H9 (cell line): ENCODE measurements at regions not wholly inside any gene's neighbourhood (a gene's known extent, or its start where the extent isn't known, plus 50 kb on each side); places are given as distances from the start of the nearest gene placed in this dataset.

Experiments used
- DNase-seq: peaks from one replicate; pipeline ENCODE4 v3.0.0-alpha.2; 2017
- H2AFZ ChIP-seq: one replicate; pipeline ENCODE4 v1.6.1; 2013; ENCODE audit warnings: mild to moderate bottlenecking, low read length, control low read depth, moderate library complexity
- H2AK5ac ChIP-seq: 2 replicates; pipeline ENCODE4 v1.6.1; 2013; ENCODE audit warnings: low read length, control low read depth, mixed read lengths; ENCODE audit not compliant: insufficient read length
- H2BK120ac ChIP-seq: one replicate; pipeline ENCODE4 v1.6.1; 2013; ENCODE audit warnings: low read depth, mild to moderate bottlenecking, low read length, control low read depth, inconsistent platforms; ENCODE audit not compliant: poor library complexity, severe bottlenecking
- H2BK12ac ChIP-seq: 2 replicates; pipeline ENCODE4 v1.6.1; 2013; ENCODE audit warnings: low read length, control low read depth, mixed read lengths, low read depth; ENCODE audit not compliant: insufficient read length
- H2BK15ac ChIP-seq: 2 replicates; pipeline ENCODE4 v1.6.1; 2013; ENCODE audit warnings: low read depth, low read length, control low read depth
- H2BK20ac ChIP-seq: one replicate; pipeline ENCODE4 v1.6.1; 2013; ENCODE audit warnings: low read depth, mild to moderate bottlenecking, low read length, control low read depth, inconsistent platforms; ENCODE audit not compliant: poor library complexity, severe bottlenecking
- H2BK5ac ChIP-seq: 2 replicates; pipeline ENCODE4 v1.6.1; 2013; ENCODE audit warnings: low read length, control low read depth, mixed read lengths; ENCODE audit not compliant: insufficient read length
- H3K14ac ChIP-seq: 2 replicates; pipeline ENCODE4 v1.6.1; 2013; ENCODE audit warnings: low read length, control low read depth; ENCODE audit not compliant: insufficient read depth
- H3K18ac ChIP-seq: 2 replicates; pipeline ENCODE4 v1.6.1; 2013; ENCODE audit warnings: low read depth, mild to moderate bottlenecking, mixed read lengths, low read length, control low read depth; ENCODE audit not compliant: insufficient read length
- H3K23ac ChIP-seq: 2 replicates; pipeline ENCODE4 v1.6.1; 2013; ENCODE audit warnings: low read length, control low read depth, mixed read lengths, low read depth; ENCODE audit not compliant: insufficient read length
- H3K23me2 ChIP-seq: 2 replicates; pipeline ENCODE4 v1.6.1; 2013; ENCODE audit warnings: low read depth, mild to moderate bottlenecking, mixed read lengths, low read length, control low read depth; ENCODE audit not compliant: insufficient read length, poor library complexity, severe bottlenecking
- H3K27ac ChIP-seq: 2 replicates; pipeline ENCODE4 v1.5.1; 2013; ENCODE audit warnings: low read length, control low read depth, mixed read lengths, low read depth; ENCODE audit not compliant: insufficient read length
- H3K27me3 ChIP-seq: 2 replicates; pipeline ENCODE4 v1.6.1; 2013; ENCODE audit warnings: low read length, control low read depth, inconsistent platforms; ENCODE audit not compliant: insufficient read depth
- H3K4ac ChIP-seq: 2 replicates; pipeline ENCODE4 v1.6.1; 2013; ENCODE audit warnings: low read depth, mild to moderate bottlenecking, control low read depth, inconsistent platforms, low read length, moderate library complexity
- H3K4me1 ChIP-seq: 2 replicates; pipeline ENCODE4 v1.6.1; 2013; ENCODE audit warnings: low read length, control low read depth, inconsistent platforms; ENCODE audit not compliant: insufficient read depth
- H3K4me2 ChIP-seq: 2 replicates; pipeline ENCODE4 v1.6.1; 2013; ENCODE audit warnings: low read length, control low read depth, mixed read lengths; ENCODE audit not compliant: insufficient read length, insufficient read depth
- H3K56ac ChIP-seq: 2 replicates; pipeline ENCODE4 v1.6.1; 2013; ENCODE audit warnings: low read depth, mild to moderate bottlenecking, mixed read lengths, low read length, control low read depth; ENCODE audit not compliant: insufficient read length
- H3K79me1 ChIP-seq: 2 replicates; pipeline ENCODE4 v1.6.1; 2013; ENCODE audit warnings: low read depth, mild to moderate bottlenecking, moderate library complexity, low read length, control low read depth, inconsistent platforms; ENCODE audit not compliant: insufficient read depth, poor library complexity, severe bottlenecking
- H3K79me2 ChIP-seq: 2 replicates; pipeline ENCODE4 v1.6.1; 2013; ENCODE audit warnings: low read length, control low read depth, inconsistent platforms; ENCODE audit not compliant: insufficient read depth
- H3K9ac ChIP-seq: 2 replicates; pipeline ENCODE4 v1.6.1; 2013; ENCODE audit warnings: low read length, control low read depth, mixed read lengths; ENCODE audit not compliant: insufficient read length; ENCODE audit errors: extremely low read depth
- H3K9me3 ChIP-seq: one replicate; pipeline ENCODE4 v1.6.1; 2013; ENCODE audit warnings: low read depth, low read length, inconsistent platforms; ENCODE audit not compliant: control insufficient read depth
- H3T11ph ChIP-seq: one replicate; pipeline ENCODE4 v1.6.1; 2013; ENCODE audit warnings: mild to moderate bottlenecking, low read length, control low read depth, inconsistent platforms
- H4K20me1 ChIP-seq: one replicate; pipeline ENCODE4 v1.6.1; 2013; ENCODE audit not compliant: control insufficient read depth, insufficient read length, insufficient read depth
- H4K5ac ChIP-seq: 2 replicates; pipeline ENCODE4 v1.6.1; 2013; ENCODE audit warnings: low read depth, mild to moderate bottlenecking, mixed read lengths, low read length, control low read depth; ENCODE audit not compliant: insufficient read length
- H4K8ac ChIP-seq: replicated peaks from 2 replicates; pipeline ENCODE4 v1.6.1; 2013; ENCODE audit warnings: low read length, control low read depth, mixed read lengths, low read depth; ENCODE audit not compliant: insufficient read length
- H4K91ac ChIP-seq: 2 replicates; pipeline ENCODE4 v1.6.1; 2013; ENCODE audit warnings: low read depth, mild to moderate bottlenecking, moderate library complexity, mixed read lengths, low read length, control low read depth; ENCODE audit not compliant: insufficient read length
- H3K27ac Mint-ChIP-seq, 3 experiments: 2 replicates in 2 of 3; 3 replicates in 1 of 3; pipeline ENCODE4 v1.8.0; 2020 to 2021; ENCODE audit warnings: mixed read lengths in 3 of 3, mild to moderate bottlenecking in 1 of 3, moderate library complexity in 1 of 3
- H3K27me3 Mint-ChIP-seq: 2 replicates; pipeline ENCODE4 v1.8.0; 2021; ENCODE audit warnings: low read depth, mild to moderate bottlenecking, moderate library complexity, mixed read lengths
- H3K36me3 Mint-ChIP-seq, 3 experiments: 2 replicates in 2 of 3; 3 replicates in 1 of 3; pipeline ENCODE4 v1.8.0; 2020 to 2021; ENCODE audit warnings: low read depth in 3 of 3, mixed read lengths in 3 of 3; ENCODE audit not compliant: insufficient read depth in 1 of 3
- H3K4me1 Mint-ChIP-seq, 2 experiments: 2 replicates each; pipeline ENCODE4 v1.8.0; 2020; ENCODE audit warnings: mixed read lengths in 2 of 2
- H3K4me3 Mint-ChIP-seq, 2 experiments: 2 replicates in 1 of 2; 3 replicates in 1 of 2; pipeline ENCODE4 v1.8.0; 2020 to 2021; ENCODE audit warnings: mild to moderate bottlenecking in 2 of 2, mixed read lengths in 2 of 2, moderate library complexity in 1 of 2
- H3K9me3 Mint-ChIP-seq, 2 experiments: 2 replicates in 1 of 2; 3 replicates in 1 of 2; pipeline ENCODE4 v1.8.0; 2020; ENCODE audit warnings: mild to moderate bottlenecking in 2 of 2, mixed read lengths in 2 of 2, moderate library complexity in 1 of 2
- WGBS: extraction: QIAGEN DNeasy Blood & Tissue Kit; methylation state at CpG from one replicate; pipeline ENCODE4 v1.1.7; 2013; ENCODE audit warnings: missing lambda C conversion rate, low lambda C conversion rate, mixed read lengths; ENCODE audit not compliant: insufficient read length; ENCODE audit errors: extremely low coverage; 5-methylcytosine and 5-hydroxymethylcytosine counted together
- TF ChIP-seq, protein P1 (sequence below): fragments of 200-600 bp; sonication (generic); conservative IDR thresholded peaks from 3 replicates; pipeline ENCODE4 v1.8.0; 2021; ENCODE audit warnings: antibody characterized with exemption, mild to moderate bottlenecking

DNA sequence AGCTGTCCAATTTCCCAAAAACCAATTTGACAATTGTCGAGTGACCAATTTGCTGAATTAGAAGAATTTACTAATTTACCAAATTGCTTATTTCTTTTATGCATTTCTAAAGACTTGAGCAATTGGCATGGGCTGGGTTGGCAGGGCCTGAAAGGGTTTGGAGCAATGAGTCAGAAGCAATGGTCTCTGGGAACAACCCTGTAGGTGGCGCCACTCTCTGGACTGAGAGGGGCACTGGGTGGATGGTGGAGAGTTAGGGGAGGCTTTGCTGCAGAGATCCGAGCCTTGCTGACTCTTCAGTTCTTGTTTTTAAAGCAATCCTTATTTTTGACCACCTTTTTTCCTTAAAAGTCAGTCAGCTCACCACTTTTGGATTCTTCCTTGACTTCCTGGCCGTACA lies 71.5 kb upstream of the RPS23 start:
- TF ChIP-seq, protein P1, sequence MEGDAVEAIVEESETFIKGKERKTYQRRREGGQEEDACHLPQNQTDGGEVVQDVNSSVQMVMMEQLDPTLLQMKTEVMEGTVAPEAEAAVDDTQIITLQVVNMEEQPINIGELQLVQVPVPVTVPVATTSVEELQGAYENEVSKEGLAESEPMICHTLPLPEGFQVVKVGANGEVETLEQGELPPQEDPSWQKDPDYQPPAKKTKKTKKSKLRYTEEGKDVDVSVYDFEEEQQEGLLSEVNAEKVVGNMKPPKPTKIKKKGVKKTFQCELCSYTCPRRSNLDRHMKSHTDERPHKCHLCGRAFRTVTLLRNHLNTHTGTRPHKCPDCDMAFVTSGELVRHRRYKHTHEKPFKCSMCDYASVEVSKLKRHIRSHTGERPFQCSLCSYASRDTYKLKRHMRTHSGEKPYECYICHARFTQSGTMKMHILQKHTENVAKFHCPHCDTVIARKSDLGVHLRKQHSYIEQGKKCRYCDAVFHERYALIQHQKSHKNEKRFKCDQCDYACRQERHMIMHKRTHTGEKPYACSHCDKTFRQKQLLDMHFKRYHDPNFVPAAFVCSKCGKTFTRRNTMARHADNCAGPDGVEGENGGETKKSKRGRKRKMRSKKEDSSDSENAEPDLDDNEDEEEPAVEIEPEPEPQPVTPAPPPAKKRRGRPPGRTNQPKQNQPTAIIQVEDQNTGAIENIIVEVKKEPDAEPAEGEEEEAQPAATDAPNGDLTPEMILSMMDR, result peak; percentile 82
- Mint-ChIP-seq H3K4me1 (peaks cover 12% of the 10 kb centered on the region in 2 experiments), H3K36me3 (no peaks in the 10 kb centered on the region), H3K9me3 (no peaks in the 10 kb centered on the region), H3K27ac (peak overlapping the region in 2 of 3 experiments; percentile 16 to 54; a peak in 2 of 7 replicates), H3K4me3 (no peak overlapping the region), H3K27me3 (no peaks in the 10 kb centered on the region; the same call in 1 of the 2 replicates)
- H3K9ac ChIP-seq, result no peak overlapping the region
- H4K8ac ChIP-seq, result no peak overlapping the region
- no peaks in the 10 kb centered on the region for H3K79me1 ChIP-seq
- DNase-seq, result peak; percentile 77
- no peaks in the 10 kb centered on the region for H3K79me2 ChIP-seq
- H4K20me1 ChIP-seq, result no peaks in the 10 kb centered on the region
- no peak overlapping the region for H4K91ac ChIP-seq
- H3T11ph ChIP-seq, result no peak overlapping the region
- no peak overlapping the region for H3K56ac ChIP-seq
- H2BK12ac ChIP-seq, result no peak overlapping the region
- no peak overlapping the region for H4K5ac ChIP-seq
- no peak overlapping the region for H2BK15ac ChIP-seq
- H3K4ac ChIP-seq, result no peak overlapping the region
- no peak overlapping the region for H3K14ac ChIP-seq
- H2AFZ ChIP-seq, result no peak overlapping the region
- no peak overlapping the region for H3K23ac ChIP-seq
- no peak overlapping the region for H2BK5ac ChIP-seq
- no peak overlapping the region for H3K27ac ChIP-seq
- no peaks in the 10 kb centered on the region for H3K23me2 ChIP-seq
- no peak overlapping the region for H2BK120ac ChIP-seq
- no peaks in the 10 kb centered on the region for H3K4me1 ChIP-seq
- no peak overlapping the region for H2AK5ac ChIP-seq
- H3K18ac ChIP-seq, result no peak overlapping the region
- no peak overlapping the region for H3K4me2 ChIP-seq
- WGBS, result no CpG with 5 or more reads among the region's 4 CpGs
- H3K9me3 ChIP-seq, result no peaks in the 10 kb centered on the region
- no peak overlapping the region for H2BK20ac ChIP-seq
- H3K27me3 ChIP-seq, result no peaks in the 10 kb centered on the region
